Activated naive CD4-positive, alpha-beta T cell treated with anti-CD3 and anti-CD28 coated beads, Interleukin-2, amount 50 U/mL, for 24 hours (primary cell): ENCODE measurements at regions not wholly inside any gene's neighbourhood (a gene's known extent, or its start where the extent isn't known, plus 50 kb on each side); places are given as distances from the start of the nearest gene placed in this dataset.

ENCODE experiments used
- H3K27ac Mint-ChIP-seq: one replicate; pipeline ENCODE4 v1.8.0; 2021; ENCODE audit warnings: mild to moderate bottlenecking, mixed read lengths
- H3K27me3 Mint-ChIP-seq: one replicate; pipeline ENCODE4 v1.8.0; 2021; ENCODE audit warnings: mixed read lengths
- H3K36me3 Mint-ChIP-seq: one replicate; pipeline ENCODE4 v1.8.0; 2021; ENCODE audit warnings: mixed read lengths
- H3K4me1 Mint-ChIP-seq: one replicate; pipeline ENCODE4 v1.8.0; 2021; ENCODE audit warnings: mixed read lengths
- H3K4me3 Mint-ChIP-seq: one replicate; pipeline ENCODE4 v1.8.0; 2021; ENCODE audit warnings: mild to moderate bottlenecking, mixed read lengths
- H3K9me3 Mint-ChIP-seq: one replicate; pipeline ENCODE4 v1.8.0; 2021; ENCODE audit warnings: mixed read lengths

DNA sequence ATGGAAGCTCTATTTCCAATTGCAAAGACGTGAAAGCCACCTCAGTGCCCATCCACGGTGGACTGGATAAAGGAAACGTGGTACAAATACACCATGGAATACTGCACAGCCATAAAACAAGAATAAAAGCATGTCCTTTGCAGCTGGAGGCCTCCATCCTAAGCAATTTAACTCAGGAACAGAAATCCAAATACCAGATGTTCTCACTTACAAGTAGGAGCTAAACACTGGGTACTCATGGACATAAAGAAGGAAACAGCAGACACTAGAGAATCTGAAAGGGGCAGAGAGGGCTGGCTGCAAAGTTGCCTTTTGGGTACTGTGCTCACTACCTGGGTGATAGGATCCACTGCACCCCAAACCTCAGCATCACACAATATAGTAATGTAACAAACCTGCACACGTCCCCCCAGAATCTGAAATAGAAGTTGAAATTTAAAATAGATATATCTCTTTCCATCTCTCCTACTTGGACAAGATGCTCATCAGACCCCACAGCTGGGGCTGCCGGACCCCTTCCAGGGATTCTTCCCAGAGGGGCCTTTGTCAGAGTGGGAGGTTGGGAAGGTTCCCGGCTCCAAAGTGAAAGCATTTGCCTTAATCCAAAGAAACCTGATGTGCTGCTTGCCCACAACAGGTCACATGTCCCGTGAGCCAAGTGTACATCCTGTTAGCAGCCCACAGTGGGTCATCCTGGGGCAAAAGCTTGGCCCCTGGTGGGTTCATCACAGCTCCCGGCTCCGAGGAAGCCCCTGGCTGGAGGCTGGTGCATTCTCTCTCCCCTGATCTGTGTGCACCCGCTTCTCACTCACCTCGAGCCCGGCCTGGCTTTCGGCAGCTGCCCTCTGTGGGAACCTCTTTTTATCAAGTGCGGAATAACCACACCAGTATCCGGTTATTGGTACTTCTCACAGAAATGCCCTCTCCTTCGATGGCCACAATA is 172.3 kb upstream of the PPP2R2D start:
- peaks cover 5% of the 10 kb centered on the region for H3K27me3 Mint-ChIP-seq
- no peak overlapping the region for H3K4me3 Mint-ChIP-seq
- peaks cover 7% of the 10 kb centered on the region for H3K4me1 Mint-ChIP-seq
- no peaks in the 10 kb centered on the region for H3K36me3 Mint-ChIP-seq
- no peaks in the 10 kb centered on the region for H3K9me3 Mint-ChIP-seq
- no peak overlapping the region for H3K27ac Mint-ChIP-seq

DNA sequence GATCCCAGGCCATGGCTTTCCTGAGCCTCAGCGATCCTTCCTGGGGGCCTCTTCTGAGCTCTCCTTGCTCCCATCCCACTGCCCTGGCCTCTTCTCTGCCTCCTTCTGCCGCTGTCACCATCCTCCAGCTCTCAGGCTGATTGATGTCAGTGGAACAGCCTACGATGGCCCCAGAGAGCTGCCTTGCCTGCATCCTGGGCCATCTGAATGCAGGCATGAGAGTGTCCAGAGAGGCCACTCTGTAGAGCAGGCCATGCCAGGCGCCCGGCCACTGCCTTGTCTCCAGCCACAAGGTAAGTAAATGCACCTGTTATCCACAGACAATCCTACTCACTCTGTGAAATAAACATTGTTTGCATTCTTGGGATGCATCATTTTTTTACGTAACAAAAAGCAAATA is 171.4 kb upstream of the PPP2R2D start:
- H3K27ac Mint-ChIP-seq: no peak overlapping the region
- no peaks in the 10 kb centered on the region for H3K36me3 Mint-ChIP-seq
- no peaks in the 10 kb centered on the region for H3K9me3 Mint-ChIP-seq
- H3K4me3 Mint-ChIP-seq: no peak overlapping the region
- peaks cover 5% of the 10 kb centered on the region for H3K27me3 Mint-ChIP-seq
- H3K4me1 Mint-ChIP-seq: peaks cover 7% of the 10 kb centered on the region

DNA sequence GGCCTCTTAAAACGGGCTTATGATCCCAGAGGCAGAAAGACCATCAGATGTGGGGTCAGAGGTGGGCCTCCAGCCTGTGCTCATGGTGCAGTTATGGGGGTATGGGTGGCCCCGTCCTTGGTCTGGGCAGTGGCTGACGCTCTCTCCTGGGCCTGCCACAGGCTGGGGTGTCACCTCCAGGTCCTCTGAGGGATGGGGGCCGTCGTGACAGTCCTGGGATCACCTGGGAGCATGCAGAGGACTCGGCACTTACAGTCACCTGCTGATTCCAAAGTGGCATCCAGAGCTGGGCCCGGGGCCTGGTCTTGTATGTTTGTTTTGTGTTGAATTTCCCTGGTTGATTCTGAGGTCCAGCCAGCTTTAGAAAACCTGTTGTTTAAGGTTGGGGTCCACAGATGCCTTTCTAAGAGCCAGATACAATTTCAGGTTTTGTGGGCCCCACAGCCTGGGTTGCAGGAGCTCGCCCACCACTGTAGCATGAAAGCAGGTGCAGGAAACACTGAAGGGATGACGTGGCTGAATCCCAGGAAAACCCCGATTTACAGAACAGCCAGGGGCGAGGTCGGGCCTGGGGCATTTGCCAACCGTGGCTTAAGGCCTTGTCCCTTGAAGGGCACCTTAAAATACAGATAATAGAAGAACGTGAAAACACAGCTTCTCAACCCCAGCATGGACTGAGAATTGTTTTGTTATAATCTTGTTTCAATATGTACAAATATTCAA is 170.7 kb upstream of the PPP2R2D start:
- Mint-ChIP-seq H3K4me1 (peaks cover 7% of the 10 kb centered on the region), H3K4me3 (no peak overlapping the region), H3K9me3 (no peaks in the 10 kb centered on the region), H3K27ac (no peak overlapping the region), H3K36me3 (no peaks in the 10 kb centered on the region), H3K27me3 (peaks cover 5% of the 10 kb centered on the region)

DNA sequence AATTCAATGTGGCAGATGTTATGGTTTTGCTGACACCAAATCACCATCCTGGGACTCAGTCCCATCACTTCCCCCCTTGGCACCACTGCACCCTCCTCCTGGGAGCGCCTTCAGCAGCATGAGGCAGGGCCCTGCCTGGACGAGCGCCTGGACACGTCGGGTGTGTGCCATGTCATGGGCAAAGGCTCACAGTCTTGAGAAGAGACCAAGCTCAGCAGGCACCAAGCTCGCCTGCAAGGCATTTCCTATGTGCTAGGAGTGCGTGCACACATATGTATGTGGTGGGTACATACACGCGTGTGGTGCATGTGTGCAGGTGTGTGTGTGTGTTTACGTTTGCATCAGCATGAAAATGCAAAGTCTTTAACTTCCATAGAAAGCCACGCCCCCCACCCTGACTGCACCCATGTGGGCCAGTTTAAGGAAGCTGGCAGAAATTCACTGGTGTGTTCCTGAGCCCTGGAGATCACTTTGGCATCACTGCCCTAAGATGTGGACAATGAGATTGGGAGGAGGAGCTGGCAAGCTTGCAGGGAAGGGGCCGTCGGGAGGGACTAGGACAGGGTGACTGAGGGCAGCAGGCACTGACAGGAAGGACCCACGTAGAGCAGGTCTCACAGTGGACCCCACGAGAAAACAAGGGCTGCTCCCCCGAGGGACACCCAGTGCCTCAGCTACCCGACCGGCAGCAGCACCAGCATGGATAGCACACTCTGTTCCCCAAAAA is 169.9 kb upstream of the PPP2R2D start:
- H3K27me3 Mint-ChIP-seq: peaks cover 2% of the 10 kb centered on the region
- H3K4me3 Mint-ChIP-seq: no peak overlapping the region

DNA sequence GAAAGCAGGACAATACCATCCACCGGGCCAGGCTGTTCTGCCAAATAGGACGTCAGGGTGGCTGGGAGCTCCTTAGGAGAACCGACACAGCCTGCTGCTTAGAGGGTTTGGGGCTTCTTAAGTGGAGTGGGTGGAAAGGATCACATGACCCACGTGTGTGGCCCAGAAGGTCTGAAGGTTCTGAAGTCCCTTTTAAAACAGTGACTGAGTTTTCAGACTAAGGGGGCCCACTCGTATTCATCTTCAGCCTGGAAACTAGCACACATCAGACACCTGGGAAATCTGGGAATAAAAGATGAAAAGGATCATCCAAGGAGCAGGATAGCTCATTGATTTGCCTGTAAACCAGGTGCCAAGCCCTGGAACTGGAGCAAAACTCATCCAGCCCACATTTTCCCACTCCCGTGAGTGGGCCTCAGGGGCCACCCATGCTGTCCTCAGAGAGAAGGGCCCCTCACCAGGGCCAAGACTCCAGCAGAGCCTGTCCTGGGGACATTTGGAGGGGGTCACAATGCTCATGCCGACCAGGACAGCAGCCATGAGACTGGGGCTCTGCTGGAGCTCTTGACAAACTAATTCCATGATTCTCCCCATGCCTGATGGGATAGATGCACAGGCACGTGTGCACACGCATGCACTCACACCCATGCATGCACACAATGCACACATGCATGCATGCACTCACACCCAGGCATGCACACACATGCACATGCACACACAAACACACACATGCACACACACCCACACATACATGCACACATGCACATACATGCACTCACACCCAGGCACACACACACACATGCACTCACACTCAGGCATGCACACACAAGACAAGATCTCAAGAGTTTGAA is 168.8 kb upstream of the PPP2R2D start:
- Mint-ChIP-seq H3K27ac (no peak overlapping the region), H3K4me3 (no peak overlapping the region), H3K4me1 (no peaks in the 10 kb centered on the region), H3K9me3 (no peaks in the 10 kb centered on the region), H3K36me3 (no peaks in the 10 kb centered on the region), H3K27me3 (no peaks in the 10 kb centered on the region)

More for the DNA sequence above, 169.9 kb upstream of the PPP2R2D start:
- H3K9me3 Mint-ChIP-seq: no peaks in the 10 kb centered on the region
- H3K27ac Mint-ChIP-seq: no peak overlapping the region
- no peaks in the 10 kb centered on the region for H3K36me3 Mint-ChIP-seq
- H3K4me1 Mint-ChIP-seq: peaks cover 7% of the 10 kb centered on the region

DNA sequence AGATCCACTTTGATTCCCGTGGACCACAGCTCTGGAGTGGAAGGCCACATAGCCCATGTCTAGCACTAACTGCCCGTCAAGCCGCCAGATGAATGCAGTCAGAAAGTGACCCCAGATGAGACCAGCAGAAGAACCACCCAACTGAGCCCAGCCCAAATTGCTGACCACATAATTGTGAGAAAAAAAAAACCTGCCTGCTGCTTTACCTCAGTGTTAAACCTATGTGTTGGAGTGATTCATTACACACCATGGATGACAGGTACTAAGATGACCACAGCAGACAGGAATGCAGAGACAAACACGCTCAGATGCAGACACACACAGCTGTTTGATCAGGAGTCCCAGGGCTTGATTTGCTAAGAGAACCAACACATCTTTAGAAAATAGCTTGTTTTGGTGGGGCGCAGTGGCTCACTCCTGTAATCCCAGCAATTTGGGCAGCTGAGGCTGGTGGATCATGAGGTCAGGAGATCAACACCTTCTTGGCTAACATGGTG is 168.1 kb upstream of the PPP2R2D start:
- no peaks in the 10 kb centered on the region for H3K36me3 Mint-ChIP-seq
- no peaks in the 10 kb centered on the region for H3K9me3 Mint-ChIP-seq
- peaks cover 1% of the 10 kb centered on the region for H3K27me3 Mint-ChIP-seq
- H3K4me1 Mint-ChIP-seq: no peaks in the 10 kb centered on the region
- H3K4me3 Mint-ChIP-seq: no peak overlapping the region
- H3K27ac Mint-ChIP-seq: no peak overlapping the region

DNA sequence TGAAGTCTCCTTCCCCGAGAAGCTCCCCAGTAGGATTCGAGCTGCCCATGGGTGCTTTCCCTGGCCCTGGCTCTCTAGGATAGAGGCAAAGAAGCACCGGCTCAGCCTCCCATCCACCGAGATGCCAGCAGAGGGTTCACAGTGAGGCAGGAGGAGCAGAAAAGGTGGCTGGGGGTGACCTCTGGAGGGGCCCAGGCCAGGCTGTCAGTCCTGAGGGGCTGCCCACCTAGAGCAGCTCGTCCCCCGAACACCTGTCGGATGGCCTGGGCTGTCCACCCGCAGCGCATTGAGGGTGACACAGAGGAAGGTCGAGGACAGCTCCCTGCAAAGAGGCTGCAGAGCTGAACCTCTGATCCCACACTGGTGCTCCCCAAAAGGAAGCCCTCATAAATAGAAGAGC is 167.2 kb upstream of the PPP2R2D start:
- no peaks in the 10 kb centered on the region for H3K9me3 Mint-ChIP-seq
- no peaks in the 10 kb centered on the region for H3K4me1 Mint-ChIP-seq
- H3K27ac Mint-ChIP-seq: no peak overlapping the region
- peaks cover 1% of the 10 kb centered on the region for H3K27me3 Mint-ChIP-seq
- H3K4me3 Mint-ChIP-seq: no peak overlapping the region
- no peaks in the 10 kb centered on the region for H3K36me3 Mint-ChIP-seq

DNA sequence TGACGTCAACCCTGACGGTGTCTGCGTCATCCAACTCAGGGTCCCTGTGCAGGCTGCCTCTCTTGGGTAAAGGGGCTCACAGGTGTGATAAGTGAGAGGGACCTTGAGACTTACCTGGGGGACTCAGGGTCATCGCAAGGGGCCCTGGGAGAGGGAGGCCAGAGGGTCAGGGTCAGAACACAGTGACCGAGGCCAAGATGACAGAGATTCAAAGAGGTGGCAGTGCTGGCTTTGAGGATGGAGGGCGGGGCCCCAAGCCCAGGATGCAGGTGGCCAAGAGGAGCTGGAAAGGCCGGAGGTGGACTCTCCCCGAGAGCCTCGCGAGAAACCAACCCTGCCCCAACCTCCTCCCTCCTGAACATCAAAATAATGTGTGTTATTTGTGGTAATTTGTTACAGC is 165.2 kb upstream of the PPP2R2D start:
- H3K4me3 Mint-ChIP-seq: no peak overlapping the region
- no peaks in the 10 kb centered on the region for H3K9me3 Mint-ChIP-seq
- no peak overlapping the region for H3K27ac Mint-ChIP-seq
- no peaks in the 10 kb centered on the region for H3K36me3 Mint-ChIP-seq
- no peaks in the 10 kb centered on the region for H3K4me1 Mint-ChIP-seq
- peaks cover 7% of the 10 kb centered on the region for H3K27me3 Mint-ChIP-seq

DNA sequence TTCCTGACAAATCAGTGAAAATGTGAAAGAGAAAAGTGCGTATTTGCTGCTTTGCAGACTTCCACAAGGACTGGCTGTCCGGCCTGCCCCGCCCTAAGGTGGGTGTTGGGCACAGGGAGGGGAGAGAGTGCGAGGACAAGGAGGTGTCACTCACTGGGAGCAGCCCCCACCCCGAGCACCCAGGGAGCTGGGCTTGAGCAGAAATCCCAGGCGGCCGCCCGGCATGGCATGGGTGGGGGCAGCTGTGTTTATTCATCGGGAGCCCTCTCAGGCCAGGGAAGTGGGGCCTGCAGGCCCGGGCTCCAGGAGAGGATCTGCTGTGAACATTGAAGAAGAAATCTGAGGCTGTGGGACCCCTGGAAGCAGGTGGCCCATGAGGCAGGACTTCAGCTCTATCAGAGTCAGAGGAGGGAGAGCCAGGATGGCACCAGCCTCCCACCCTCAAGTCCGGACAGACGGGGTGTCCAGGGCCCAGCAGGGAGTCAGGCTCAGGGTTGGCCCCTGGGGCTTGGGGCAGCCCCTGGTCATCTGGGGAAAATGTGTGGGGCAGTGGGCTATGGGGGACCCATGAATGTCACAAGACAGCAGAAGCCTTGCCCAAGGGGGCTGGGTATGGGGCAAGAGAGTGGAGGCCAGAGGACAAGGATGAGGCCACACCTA is 164.4 kb upstream of the PPP2R2D start:
- Mint-ChIP-seq H3K36me3 (no peaks in the 10 kb centered on the region), H3K4me1 (no peaks in the 10 kb centered on the region), H3K9me3 (no peaks in the 10 kb centered on the region), H3K27ac (no peak overlapping the region), H3K4me3 (no peak overlapping the region), H3K27me3 (peaks cover 7% of the 10 kb centered on the region)

DNA sequence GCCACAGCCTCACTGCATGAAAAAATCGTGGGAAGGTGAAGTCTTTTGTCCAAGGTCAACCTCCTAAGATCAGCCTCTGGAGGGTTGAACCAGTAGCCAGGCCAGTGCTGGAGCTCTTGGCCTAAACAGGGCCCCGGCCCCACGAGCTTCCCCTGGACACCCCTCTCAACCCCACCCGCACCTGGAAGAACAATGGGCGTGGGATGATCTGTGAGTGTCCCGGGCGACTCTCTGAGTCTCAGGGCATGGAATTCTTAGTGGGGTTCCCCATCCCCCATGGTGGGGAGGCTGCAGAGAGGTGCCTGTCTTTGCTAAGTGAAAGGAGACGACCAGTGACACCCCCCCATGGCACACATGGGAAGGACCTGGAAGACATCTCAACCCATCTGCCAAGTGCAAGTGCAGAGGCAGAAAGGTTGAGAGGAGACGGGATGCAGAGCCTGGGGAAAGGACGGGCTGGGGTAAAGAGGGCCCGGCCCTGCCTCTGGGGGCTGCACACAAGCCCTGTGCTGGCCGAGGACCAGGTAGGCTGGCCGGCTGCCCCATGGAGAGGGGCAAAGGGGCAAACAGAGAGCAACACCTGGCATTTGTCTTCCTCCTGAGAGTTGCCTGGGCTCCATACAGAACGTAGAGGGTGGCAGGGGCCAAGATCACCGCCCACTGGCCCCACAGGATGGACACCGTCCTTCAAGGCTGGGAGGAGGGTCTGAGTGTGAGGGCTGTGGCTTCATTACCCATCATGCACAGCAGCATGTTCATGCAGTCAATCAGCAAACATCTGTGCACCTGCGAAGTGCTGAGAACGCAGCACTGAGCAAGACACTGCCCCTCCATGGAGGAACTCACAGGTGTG is 163.0 kb upstream of the PPP2R2D start:
- Mint-ChIP-seq H3K27me3 (peaks cover 7% of the 10 kb centered on the region), H3K27ac (no peak overlapping the region), H3K4me3 (no peak overlapping the region), H3K9me3 (no peaks in the 10 kb centered on the region), H3K36me3 (no peaks in the 10 kb centered on the region), H3K4me1 (no peaks in the 10 kb centered on the region)

DNA sequence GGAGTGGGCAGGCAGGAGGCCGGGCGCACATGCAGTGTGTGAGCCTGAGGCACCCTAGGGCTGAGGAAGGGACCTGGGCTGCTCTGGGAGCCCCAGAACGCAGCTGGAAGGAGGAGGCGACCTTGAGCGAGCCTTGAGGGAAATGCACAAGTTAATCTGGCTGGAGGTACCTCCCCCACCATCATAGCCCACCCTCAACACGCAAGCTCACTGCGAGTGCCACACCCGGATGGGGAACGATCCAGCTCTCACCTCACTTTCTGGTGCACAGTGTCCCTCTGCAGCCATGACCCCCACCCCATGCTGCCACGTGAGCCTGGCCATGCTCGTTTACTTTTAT is 162.4 kb upstream of the PPP2R2D start:
- Mint-ChIP-seq H3K27ac (no peak overlapping the region), H3K9me3 (no peaks in the 10 kb centered on the region), H3K27me3 (peaks cover 7% of the 10 kb centered on the region), H3K4me1 (no peaks in the 10 kb centered on the region), H3K36me3 (no peaks in the 10 kb centered on the region), H3K4me3 (no peak overlapping the region)

DNA sequence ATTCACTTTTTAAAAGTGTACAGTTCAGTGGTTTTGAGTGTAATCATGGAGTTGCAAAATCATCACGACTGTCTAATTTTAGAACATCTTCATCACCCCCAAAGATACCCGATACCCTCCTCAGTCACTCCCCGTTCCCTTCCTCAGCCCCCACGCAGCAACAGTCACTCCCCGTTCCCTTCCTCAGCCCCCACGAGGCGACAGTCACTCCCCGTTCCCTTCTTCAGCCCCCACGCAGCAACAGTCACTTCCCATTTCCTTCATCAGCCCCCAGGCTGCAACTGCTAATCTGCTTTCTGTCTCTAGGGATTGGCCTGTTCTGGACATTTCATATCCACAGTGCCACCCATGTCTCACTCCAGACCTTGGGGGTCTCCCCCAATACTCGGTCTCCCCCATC is 161.6 kb upstream of the PPP2R2D start:
- Mint-ChIP-seq H3K27me3 (peaks cover 11% of the 10 kb centered on the region), H3K36me3 (no peaks in the 10 kb centered on the region), H3K4me1 (peaks cover 3% of the 10 kb centered on the region), H3K4me3 (no peak overlapping the region), H3K9me3 (no peaks in the 10 kb centered on the region), H3K27ac (no peak overlapping the region)

DNA sequence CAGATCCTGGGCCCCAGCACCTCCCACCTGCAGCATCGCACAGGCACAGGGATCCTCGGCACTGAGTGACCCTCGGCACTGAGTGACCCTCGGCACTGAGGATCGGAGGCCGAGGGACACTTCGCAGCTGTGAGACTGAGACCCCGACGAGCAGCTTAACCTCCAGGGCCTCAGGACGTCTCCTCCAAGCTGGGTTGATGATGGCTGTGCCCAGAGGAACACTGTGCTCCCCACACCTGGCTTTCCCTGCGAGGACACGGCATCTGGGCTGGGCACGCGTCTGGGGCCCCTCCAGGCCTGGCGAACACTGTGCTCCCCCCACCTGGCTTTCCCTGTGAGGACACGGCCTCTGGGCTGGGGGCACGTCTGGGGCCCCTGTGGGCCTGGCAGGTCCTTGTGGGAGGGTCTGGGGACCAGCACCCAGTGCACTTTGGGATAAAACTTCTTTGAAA is 158.3 kb upstream of the PPP2R2D start:
- H3K4me1 Mint-ChIP-seq: peaks cover 5% of the 10 kb centered on the region
- no peaks in the 10 kb centered on the region for H3K9me3 Mint-ChIP-seq
- no peak overlapping the region for H3K27ac Mint-ChIP-seq
- H3K36me3 Mint-ChIP-seq: no peaks in the 10 kb centered on the region
- peaks cover 18% of the 10 kb centered on the region for H3K27me3 Mint-ChIP-seq
- H3K4me3 Mint-ChIP-seq: no peak overlapping the region
